GM04504 (cell line): ENCODE measurements at regions not wholly inside any gene's neighbourhood (a gene's known extent, or its start where the extent isn't known, plus 50 kb on each side); places are given as distances from the start of the nearest gene placed in this dataset.

ENCODE experiments used
- DNase-seq: peaks from one replicate; pipeline ENCODE4 v3.0.0-alpha.2; 2012; ENCODE audit warnings: low read depth

DNA sequence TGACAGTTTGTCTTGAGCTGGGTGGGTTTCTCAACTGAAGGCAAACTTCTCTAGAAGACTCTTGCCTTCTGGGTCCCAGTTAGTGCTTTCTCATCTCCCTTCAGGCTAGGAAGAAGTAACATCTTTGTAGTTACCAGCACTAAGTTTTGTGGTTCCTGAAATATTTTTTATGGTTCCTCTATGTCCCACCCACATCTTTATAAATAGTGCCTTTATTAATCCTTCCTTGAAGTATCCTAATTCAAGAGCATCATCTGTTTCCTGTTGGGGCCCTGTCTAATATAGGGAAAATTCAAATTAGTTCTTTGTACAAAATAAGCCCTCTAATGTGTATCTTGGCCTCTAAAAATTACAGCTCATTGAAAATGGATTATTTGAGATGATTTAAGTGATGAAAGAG is 147.4 kb upstream of the MAOA start:
- no peak for DNase-seq

DNA sequence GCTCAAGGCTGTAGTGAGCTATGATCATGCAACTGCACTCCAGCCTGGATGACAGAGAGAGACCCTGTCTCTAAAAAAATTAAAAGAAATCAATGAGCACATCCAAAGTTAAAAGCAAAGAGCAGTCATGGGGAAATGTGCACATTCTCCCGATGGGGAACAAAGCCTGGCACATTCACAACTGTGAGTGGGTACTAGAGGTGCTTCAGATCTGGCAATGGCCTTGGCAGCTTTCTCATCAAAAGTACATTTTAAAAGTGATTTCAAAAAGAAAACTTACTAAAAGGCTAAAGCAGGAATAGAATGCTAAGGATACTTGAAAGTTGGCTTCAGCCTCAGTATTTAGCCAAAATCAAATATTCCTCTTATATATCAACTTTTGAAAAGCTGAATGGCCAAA is 145.9 kb upstream of the MAOA start:
- no peak for DNase-seq

DNA sequence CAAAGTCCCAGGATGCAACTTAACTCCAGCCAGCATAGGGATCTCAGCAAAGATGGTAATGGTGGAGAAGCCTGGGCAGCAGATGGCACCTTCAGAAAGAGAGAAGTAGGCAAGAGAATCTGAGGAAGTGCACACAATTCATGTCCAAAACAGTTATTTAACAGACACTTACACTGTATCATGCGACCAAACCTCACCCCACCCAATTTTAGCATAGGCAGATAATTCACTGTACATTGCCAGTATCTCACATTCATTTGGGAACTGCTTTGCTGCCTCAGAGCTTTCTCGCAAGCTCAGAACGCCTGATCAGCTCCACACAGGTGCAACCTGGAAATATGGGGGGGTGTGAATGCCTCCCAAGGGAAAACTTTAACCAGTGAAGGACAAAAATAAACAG is 143.0 kb upstream of the MAOA start:
- DNase-seq: no peak

DNA sequence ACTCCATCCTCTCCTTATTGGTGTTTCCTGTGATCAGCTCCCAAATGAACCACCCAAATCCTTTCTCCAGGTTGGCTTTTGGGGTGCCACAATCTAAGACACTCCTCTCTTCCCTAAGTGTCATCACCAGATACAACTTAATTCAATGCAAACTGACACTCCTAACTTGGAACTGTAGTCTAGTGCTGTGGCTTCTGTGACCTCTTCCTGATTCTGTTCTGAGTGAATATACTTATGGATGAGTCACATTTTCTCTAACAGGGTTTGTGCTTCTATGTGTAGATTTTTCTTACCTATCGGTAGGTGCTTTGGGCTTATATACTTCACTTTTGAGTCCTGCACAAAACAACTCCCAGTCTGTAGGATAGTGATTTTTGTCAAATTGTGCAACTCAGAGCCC is 141.3 kb upstream of the MAOA start:
- DNase-seq: no peak

DNA sequence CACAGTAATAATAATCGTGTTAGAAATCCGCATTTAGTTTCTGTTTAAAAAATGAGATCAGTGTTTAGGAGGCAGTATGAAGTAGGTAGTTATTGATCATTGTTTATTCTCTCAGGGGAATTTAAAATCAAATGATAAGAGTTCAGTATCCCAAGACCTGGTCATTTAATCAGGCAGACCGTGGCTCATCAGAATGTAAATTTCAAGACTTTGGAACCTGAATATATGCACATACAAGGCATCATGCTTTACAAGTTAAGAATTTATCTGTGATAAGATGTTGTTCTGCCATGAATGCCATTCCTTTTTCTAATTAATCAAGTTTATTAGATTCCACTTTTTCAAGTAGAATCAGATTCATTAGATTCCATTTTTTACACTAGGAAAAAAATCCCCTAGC is 133.5 kb upstream of the MAOA start:
- no peak for DNase-seq

DNA sequence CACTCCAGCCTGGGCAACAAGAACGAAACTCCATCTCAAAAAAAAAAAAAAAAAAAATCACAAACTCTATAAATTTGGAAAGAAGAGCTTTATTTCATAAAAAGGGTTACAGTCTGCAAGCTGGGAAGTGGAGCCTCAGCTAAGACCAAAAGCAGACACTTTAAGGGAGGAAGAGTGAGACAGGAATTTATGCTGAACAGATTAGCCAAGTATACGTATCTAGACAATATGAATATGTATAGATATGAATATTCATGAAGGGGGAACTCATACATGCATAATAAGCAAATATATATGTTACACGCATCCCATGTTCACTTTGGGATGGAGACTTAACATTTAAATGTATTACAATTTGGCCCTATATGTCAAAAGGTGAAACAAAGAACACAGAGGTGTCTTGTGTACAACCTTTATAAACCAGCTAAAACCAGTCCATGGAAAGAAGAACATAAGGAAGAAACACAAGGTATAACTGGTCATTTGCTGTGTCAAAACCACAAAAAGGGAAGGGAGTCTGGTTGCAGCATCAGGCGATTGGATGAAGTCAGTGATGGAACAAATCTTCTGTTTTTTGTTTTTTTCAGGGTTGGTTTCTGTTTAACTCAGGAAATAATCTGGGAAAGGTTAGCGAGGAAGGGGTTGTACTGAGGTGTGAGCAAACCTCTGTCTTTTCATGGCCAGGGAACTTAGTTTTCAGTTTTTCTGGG is 130.0 kb upstream of the MAOA start:
- no peak for DNase-seq

DNA sequence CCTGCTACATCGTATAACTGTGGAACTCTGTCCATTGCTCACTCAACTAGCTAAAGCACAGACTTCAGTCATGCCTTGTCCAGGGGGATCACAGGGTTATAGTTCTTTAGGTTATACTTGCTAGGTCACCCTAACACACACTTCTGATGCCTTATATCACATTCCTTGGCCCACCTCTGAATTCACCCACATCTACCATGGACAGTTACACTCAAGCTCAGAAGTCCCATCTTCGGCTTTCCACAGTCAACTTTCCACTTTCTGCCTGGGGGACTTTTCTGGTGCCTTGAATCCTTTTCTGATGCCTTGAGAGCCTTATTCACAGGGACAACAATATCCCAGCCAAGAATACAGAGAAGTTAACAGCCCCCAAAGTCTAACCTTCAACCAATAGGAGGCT is 129.2 kb upstream of the MAOA start:
- no peak for DNase-seq

DNA sequence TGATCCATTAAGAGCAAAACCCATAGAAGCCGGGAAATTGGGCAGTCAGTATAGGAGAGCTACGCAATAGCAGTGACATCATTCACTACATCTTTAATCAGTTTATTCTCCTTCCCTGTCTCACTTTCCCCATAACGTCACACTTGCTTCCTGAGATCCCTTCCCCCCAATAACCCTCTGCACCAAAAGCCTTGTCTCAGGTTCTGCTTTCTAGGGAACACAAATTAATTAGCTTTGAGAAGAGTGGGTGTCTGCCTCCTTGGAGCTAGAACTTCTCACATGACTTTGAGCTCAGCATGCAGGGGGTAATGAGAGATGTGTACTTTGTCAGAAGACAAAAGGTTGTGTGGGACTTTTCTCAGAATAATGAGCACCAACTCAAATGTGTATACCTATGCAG is 128.3 kb upstream of the MAOA start:
- DNase-seq: no peak

DNA sequence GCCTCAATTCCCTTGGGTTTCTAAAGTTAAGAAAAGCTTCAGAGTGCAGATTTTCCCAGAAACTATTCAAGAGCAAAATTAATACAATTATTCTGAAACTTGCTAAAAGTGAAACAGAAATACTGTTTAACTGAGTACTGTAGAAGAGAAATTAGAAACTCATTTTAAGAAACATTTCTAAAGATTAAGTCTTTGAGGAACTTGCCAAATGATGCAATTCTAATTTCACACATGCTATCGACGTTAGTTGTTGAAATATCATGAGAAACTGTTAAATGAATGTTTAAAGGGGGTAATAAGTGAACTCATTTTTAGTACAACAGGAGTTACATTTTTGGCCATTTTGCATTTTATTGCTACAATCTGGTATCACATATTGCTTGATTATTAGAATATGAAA is 125.3 kb upstream of the MAOA start:
- no peak for DNase-seq

DNA sequence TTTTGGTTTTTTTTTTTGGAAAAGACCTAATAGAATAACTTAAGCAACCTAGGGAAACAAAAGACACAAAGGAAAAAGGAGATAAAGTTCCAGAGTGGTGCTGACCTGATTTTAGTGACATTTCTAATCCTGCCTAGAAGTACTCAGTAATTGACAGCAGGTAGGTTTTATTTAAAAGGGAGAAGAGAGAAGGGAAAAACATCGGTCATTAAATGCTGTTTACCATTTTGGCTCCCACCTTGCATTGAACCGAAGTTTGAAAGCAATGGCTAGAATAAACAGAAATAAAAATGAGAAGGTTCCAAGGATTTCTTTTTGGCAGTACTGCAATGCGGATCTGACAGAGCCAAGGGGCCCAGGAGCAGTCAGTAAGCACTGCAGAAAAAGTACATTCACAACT is 115.8 kb upstream of the MAOA start:
- DNase-seq: no peak

DNA sequence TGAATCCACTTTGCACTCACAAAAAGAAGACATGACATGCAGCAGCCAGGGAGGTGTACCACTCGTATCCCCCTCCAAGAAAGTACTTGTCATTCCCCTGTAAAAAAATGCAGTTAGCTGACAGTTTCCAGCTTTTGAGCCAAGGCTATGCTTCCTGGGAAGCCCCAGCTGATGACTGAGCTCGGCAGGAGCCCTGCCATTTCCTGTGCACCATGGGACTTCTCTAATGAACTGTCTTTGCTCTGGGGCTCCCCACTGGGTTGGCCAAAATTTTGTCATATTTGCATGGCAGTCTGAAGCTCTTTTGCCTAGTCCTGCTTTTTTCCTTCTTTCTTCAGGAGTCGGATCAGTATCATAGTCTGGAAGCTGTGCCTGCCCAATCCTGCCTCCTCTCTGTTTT is 104.5 kb upstream of the MAOA start:
- DNase-seq: no peak

DNA sequence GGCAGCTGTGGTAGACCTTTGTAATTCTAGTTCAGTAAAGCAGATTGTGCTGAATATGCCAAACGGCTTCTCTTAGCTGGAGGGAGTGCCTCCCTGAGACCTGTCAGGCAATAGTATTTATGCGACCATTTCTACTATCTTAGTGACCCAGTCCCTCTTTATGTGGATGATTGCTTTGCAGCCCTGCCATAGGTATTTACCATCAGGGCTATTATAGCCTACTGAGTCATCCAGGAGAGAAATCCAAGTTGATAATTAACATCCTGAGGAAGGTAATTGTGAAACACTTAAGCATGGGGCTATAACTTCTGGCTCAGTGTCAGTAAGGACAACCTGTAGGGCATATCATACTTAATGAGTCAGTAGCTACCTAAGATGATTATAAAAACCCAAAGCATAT is 103.9 kb upstream of the MAOA start:
- DNase-seq: no peak

DNA sequence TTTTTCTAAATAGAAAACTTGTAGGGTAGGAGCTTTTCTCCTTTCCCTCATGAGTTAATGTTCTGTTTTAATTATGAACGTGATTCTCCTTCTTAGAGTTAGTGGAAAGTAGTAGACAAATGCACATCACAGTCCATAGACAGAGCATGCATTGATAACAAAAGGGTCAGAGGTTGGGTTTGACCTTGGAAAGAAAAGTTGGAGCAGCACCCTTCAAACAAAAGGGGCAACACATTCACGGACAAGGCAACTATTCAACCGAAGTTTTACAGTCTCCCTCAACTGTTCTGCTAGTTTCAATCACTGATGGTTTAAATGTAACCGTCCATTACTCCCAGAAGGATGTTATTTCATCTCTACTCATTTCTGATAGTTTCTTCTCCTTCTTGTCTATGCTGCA is 103.4 kb upstream of the MAOA start:
- DNase-seq: no peak

DNA sequence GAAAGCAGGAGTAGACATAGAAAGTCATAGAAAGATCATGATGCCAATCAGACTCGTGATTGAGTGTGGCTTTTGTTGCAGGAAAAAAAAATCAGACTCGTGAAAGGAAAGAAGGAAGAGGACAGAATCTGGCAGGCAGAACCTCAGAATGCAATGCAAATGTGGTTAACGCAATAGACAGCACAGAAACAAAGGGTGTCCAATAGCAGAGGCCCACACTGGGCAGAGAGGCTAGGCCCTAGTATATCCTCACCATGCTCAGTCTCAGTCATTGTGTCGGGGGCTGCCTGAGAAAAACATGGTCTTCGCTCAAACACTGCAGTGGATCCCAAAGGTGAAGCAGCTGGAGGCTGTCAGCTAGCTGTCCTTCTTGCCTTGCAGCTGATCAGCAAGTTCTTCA is 102.8 kb upstream of the MAOA start:
- DNase-seq: no peak

DNA sequence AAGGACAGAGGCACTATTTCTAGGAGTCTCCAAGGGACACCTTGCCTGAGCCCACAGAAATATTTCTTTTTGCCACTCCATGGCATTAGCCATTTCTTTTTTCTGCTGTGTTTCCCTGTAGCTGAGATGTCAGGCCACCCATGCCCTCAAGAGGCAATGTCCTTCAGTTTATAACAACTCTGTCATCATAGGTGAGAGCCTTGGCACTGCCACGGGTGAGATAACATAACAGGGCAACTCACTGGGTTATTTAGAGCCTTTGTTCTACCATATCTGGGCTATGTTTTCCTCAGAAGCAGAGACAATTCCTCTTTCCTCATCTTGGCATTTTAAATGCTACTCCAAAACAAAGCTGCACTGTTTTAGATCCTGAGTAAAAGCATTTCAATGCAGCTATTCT is 99.9 kb upstream of the MAOA start:
- DNase-seq: no peak

DNA sequence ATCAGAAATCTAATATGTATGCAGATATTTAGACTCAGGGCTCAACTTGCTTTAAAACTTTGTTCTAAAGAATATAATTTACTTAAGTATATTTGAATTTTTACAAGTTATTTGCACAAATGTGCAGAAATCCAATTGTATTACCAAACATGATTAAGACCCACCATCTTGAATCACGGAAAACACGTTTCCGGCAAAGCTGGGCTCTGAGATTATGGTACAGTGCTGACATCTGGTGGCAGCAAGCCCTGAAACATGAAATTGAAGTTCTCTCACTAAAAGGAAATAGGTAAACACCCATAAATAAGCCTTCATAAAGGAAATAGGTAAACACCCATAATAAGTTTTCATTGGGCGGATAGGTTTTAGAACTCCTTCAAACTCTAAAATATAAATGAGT is 98.3 kb upstream of the MAOA start:
- peak; percentile 10 for DNase-seq

DNA sequence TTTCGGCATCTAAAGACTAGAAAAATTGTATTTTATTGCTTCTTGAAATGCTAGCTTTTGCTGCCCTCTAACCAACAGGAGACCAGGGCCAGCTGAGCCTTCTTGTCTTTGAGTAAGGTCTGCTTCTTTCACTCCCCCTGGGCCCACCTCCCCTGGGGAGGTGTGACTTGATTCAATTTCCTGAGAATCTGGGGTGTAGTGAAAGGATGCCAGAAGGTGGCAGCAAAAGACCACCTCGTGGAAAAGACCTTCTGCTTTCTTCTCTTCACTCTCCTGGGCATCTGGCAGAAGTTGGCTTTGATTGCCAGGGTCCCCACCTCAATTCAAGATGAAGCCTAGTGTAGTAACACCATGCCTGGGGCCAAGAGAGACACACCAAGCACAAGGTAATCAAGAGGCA is 96.5 kb upstream of the MAOA start:
- no peak for DNase-seq

DNA sequence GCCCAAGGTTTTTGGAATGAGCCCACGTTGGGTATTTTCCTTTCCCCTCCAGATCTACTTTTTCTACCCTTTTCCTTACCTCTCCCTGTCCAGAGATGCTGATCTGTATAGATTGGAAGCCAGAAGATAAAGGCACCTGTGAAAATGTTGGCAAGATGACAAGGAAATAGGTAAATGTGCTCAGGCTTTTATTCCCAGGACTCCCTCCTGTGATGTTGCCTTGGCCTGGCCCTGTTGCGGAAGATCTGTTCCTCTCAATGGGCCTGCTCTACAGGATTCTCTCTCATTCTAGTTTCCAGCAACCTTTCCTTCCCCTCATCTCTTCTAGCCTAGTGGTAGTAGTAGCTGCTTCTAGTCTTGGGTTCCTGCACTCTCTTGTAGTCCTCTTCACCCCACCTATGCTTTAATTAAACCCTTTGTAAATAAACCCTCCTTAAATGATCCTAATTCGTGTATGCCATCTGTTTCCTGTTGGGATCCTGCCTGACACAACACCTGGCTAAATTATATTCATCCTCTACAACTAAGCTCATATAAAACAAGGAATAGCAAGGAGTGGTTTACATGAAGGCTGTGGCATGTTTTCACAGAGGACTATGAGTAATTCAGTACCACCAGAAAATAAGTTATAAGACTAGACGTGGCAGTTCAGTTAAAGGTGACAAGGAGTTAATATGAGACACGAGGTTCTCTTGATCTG is 95.7 kb upstream of the MAOA start:
- DNase-seq: no peak

DNA sequence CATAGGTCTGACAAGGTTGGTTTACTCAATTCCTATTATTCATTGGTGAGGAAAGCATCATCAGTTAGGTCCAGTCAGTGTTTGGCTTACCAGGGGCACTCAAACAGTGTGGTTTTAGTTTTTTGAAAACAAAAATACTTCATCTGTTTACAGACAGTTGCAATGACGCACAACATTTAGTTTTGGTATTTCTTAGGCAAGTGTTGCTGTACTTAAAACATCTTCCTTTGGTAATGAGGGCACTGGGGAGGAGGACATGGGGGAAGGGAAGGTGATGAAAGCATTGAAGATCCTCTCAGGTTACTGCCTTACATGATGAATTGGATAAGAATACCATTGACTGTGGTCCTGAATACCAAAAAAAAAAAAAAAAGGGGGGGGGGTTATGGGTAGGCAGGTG is 93.7 kb upstream of the MAOA start:
- no peak for DNase-seq

DNA sequence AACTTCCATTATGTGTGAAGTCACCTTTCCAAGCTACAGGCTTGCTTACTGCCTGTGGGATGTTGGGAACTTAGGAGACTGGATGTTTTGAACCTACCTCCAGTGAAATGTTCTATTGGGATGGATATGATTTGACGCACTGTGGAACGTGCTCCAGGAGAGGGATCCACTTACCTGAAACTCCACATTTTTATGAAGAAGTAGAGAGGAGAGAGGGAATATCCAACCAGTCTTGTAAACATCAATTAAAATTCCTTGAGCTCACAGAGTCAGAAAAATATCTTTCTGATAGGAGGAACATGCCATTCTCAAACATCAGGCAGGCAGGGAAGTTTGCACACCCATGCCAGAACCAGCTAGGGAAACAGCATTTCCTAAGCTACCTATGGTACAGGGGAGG is 91.1 kb upstream of the MAOA start:
- DNase-seq: no peak

DNA sequence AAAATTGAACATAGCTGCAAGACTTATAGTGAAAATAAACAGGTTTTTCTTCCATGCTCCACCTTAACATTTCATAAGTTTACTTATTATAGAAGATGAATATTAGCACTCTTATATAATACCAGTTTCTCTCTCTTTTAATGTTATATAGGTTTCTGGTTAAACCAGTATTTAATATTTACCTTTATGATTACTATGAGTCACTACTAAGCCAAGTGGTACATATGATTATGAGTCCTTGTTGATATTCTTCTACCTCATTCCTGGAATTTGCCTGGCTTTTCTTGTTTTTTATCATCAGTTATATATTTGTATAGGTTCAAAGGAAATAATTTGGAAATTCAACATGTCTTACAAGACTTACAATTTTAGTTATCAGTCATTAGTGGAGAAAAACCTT is 89.9 kb upstream of the MAOA start:
- no peak for DNase-seq

DNA sequence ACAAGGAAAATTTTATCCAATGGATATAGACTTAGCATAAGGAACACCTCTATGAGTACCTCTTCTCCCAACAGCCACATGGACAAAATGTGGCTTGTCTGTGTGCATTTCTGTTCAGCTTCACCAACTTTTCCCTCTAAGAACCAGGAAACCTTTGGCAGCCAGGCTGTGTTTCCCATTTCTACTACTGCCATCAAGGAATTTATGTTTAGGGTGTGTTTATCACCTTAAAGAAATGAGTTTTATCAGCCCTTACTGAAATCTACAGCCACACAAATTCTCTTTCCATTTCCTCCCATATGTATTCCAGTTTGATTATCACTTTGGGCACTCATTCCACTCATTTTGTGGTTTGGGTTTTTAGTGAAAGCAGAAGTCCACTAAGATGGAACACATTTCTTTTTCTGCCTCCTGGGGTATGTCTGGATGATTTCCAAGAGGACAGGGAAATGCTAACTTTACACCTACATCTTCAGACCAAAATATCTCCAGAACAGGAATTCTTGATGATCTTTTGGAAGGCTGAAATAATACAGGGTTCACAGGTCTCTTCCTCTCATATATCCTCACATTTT is 82.6 kb upstream of the MAOA start:
- DNase-seq: no peak

DNA sequence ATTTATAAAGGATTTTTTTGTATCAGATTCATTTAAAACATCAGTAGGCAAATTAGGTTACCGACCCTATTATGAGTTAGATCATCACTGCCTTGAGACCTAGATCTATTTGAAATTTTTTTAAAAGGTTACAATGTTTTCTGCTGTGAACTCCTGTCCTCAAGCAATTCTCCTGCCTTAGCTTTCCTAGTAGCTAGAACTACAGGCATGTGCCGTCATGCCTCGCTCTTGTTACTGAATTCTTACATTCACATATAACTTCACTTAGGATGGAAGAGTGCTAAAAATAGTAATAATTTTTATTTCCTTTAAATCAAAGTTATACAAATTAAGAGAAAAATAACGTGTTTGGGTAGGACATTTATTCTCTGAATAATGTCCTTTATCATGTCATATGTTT is 75.5 kb upstream of the MAOA start:
- DNase-seq: no peak

DNA sequence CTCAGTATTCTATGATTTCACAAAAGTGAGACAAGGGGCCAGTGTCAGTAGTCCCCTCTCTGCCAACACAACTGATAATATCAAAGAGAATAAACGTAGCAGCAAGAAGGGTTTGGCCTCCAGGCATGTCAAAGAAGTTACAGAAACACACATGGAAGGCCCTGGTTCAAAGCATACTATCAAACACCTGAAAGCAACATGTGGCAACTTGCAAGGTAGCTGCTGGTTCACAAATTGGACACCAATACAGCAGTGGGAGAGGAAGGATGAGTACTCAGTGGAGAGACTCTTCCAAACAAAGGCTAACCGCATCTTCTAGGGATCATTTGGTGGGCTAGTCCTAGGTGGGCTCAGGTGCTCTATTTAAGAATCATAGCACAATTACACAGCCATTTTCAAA is 74.9 kb upstream of the MAOA start:
- no peak for DNase-seq
